Posterior vena cava (tissue), 2 donors: ENCODE measurements at regions not wholly inside any gene's neighbourhood (a gene's known extent, or its start where the extent isn't known, plus 50 kb on each side); places are given as distances from the start of the nearest gene placed in this dataset.
"Not testable (repeated sequence)": the region's sequence is repeated elsewhere in the genome, so short reads cannot be mapped to it uniquely, and the experiment has no call there.

ENCODE experiments used
- DNase-seq: peaks from one replicate; pipeline ENCODE4 v3.0.0-alpha.2; 2020; ENCODE audit warnings: low spot score
- intact Hi-C, 2 donors: fragments of 100-400 bp; cut with DNase I; formaldehyde crosslinking; loops; one replicate each; pipeline versions ENCODE4 v1.14.1 to v1.14.2; 2022 to 2023
- donor health status: DM: yes; HTN: yes; CAD: no.
- donor health status: DM: yes; HTN: yes; CAD: no.

DNA sequence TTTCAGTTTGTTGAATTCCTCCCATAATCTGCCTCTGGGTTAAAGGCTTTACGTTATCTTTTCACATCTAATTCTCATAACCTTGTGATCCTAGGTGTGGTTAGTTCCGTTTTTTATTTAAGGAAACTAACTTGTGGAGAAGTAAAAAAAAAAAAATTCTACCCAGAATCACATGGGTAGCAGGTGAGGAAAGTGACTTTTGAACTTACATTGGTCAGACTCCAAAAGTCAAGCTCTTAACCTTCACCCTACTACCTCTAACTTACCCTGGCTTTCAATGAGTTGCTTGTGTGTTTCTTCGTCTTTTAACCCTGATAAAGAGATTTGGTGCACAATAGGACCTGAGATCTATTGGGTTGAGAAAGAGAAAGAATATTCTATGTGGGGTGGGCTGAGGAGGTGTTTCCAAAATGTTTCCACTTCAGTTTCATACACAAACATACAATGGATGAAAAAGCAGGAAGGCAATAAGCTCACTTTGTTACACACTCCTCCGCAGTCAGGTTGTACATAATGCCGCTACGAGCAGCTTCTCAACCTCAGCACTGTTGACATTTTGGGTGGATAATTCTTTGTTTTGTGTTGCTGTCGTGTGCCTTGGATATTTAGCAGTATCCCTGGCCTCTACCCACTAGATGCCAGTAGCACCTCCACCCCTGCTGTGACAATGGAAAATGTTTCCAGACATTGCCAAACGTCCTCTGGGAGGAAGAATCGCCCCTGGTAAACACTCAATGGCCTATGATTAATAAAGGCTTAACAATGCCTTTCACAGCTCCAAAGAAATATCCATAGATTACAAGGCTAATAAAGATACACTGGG, 193.0 kb upstream of the ZNF217 start:
- no peak for DNase-seq
- intact Hi-C loops, result no loop called here

DNA sequence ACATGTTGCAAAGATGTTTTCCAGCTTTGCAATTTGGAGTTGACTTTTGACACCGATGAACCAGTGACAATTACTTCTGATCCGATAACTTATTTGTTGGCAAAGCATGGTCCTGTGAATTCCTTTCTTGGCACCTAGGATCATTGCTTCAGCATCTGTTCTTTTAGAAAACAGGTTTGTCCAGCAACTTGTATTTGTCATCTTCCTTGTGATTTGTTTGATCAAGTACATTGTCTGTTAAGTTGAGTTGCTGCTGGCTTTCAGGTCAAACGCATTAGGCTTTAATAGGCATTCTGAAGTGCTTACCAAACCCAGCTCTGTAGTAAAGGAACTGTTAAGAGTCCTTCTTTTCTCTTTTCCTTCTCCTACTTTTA, 192.4 kb upstream of the ZNF217 start:
- intact Hi-C loops, result no loop called here

DNA sequence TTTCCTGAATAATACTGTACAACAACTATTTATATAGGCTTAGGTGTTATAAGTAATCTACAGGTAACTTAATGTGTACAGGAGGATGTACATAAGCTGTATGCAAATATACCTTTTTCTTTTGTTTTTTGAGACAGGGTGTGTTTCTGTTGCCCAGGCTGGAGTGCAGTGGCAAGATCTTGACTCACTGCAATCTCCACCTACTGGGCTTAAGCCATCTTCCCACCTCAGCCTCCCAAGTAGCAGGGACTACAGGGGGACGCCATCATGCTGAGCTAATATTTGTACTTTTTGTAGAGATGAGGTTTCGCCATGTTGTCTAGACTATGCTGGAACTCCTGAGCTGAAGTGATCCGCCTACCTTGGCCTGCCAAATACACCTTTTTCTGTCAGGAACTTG, 191.7 kb upstream of the ZNF217 start:
- no peak for DNase-seq
- intact Hi-C loops, result no loop called here

More for the DNA sequence above, 192.4 kb upstream of the ZNF217 start:
- no peak for DNase-seq

DNA sequence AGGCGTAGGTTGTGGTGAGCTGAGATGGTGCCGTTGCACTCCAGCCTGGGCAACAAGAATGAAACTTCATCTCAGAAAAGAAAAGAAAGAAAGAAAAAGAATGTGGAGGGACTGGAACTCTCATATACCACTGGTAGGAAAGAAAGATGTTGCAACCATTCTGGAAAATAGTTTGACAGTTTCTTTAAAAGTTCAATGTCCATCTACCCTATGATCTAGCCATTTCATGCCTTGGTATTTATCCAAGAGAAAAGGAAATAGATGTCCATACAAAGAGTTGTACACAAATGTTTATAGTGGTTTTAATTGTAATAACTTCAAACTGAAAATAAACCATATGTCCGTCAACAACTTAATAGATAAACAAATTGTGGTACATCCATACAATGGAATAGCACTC, 190.1 kb upstream of the ZNF217 start:
- DNase-seq, result no peak
- intact Hi-C loops, result no loop called here

DNA sequence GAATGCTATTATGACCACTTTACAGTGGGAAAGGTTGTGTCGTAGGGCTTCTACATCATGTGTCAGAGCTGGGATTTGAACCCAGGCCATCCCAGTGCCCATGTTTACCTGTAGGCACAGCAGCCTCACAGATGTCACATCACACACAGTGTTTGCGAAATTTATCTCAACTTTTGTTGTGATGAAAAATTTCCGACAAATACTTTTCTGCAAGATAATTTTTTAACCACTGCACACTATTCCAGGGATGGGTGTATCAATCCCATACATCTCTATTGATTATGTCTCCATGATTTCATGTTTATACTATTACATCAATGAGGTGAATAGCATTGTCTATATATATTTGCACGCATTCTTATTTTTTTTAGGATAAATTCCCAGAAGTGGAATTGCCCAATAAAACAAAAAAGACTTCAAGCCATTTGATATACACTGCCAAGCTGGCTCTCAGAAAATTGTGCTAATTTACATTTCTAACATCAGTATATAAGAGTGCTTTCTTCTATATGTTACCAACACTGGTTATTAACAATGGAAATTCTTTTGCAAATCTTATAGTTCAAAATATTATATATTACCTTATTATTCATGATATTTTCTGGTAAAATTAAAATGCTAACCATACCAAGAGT, 189.1 kb upstream of the ZNF217 start:
- intact Hi-C loops, result no loop called here
- no peak for DNase-seq

DNA sequence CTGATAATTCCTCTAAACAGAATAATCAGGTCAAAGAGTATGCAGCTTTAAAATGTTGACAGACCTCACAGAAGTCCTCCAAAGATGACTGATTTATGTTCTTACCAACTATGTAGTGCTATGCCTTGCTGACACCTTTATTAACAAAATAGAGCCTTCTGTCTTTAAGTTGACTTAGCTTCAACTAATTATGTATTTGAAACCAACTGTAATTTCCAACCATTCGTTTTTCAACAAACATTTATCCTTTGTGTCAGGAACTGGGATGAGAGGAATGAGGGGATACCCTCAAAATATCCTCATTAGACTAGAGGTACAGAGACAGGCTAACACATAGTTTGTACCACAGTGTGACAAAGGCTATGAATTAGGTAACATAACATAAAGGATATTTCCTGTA, 186.2 kb upstream of the ZNF217 start:
- DNase-seq, result no peak
- intact Hi-C loops, result no loop called here

DNA sequence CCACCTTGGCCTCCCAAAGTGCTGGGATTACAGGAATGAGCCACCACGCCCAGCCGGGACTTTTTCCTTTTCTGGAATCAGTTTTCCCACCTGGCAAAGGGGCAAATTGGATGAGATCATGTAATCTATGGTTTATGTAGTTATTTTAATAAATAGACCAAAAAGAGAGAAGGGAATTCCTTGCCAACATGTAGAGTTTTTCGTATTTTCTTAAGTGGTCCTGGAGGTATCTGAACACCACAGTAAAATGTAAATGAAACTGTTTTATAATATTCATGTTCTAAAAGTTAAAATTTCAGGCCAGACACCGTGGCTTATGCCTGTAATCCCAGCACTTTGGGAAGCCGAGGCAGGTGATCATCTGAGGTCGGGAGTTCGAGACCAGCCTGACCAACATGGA, 185.1 kb upstream of the ZNF217 start:
- no peak for DNase-seq
- intact Hi-C loops, result no loop called here

DNA sequence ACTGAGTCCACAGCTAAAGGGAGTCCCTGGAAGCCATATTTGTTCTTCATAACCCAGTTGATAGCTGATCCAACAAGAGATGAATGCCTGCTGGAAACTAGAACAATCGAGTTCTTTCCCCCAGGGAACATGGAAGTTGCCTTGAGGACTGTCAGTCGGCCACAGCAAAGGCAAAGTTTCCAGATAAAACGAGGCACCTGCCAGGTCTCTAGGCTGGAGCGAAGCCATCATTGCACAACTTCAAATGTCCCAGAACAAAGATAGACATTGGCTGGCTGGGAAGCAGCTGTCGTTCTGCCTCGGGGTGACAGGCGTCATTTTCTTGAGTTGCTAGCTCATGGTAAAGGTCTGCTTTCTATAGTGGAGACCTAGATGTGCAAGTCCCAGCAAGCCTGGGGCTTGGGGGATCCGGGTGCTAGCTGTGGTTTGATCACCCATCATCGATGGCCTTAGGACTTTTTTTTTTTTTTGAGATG, 184.4 kb upstream of the ZNF217 start:
- intact Hi-C loops, result no loop called here
- DNase-seq, result no peak

DNA sequence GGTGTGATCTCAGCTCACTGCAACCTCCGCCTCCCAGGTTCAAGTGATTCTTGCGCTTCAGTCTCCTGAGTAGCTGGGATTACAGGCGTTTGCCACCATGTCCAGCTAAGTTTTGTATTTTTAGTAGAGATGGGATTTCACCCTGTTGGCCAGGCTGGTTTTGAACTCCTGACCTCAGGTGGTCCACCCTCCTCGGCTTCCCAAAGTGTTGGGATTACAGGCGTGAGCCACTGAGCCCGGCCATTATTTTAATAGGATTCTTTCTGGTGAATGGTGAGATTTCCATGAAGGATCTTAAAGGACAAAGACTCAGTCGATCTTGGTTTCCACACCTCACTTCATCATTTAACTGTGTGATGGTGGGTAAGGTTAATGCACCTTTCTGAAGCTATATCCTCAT, 183.8 kb upstream of the ZNF217 start:
- intact Hi-C loops, DNase-seq: not testable (repeated sequence)

DNA sequence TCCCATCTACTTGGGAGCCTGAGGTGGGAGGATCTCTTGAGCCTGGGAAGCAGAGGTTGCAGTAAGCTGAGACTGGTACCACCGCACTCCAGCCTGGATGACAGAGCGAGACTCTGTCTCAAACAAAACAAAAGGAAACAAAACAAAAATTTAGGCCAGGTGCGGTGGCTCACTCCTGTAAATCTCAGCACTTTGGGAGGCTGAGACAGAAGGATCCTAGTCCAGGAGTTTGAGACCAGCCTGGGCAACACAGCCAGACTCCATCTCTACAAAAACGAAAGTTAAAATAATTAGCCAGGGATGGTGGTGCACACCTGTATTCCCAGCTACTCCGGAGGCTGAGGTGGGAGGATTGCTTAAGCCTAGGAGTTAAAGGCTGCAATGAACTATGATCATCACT, 183.2 kb upstream of the ZNF217 start:
- no peak for DNase-seq
- intact Hi-C loops, result no loop called here

DNA sequence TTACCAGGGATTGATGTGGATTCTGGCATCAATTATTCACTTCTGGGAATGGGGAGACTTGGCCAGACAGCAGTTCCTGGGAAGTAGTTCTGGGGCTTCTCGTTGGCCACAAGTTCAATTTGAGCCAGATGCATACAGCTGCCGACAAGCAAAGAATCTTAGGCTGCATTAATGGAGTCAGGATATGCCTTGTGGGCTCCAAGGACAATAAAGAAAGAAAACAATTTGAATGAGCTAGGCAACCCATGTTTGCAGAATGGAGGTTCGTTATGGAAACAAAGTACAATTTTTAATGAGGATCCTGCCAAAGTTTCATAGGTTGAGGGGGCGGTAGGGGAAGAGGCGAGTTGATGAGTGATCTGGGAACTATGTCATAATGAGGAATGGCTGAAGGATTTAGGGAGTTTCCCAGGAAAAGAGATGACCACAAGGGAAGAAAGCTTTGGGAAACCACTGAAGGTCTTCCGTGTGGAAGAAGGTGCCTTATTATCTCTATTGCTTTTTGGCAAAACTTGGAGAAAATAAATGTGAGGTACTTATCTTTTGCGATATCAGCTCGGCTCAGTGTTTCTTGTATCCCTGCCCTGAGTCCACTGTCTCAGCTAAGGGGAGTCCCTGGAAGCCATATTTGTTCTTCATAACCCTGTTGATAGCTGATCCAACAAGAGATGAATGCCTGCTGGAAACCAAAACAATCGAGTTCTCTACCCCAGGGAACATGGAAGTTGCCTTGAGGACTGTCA, 181.0 kb upstream of the ZNF217 start:
- no peak for DNase-seq
- intact Hi-C loops, result no loop called here

DNA sequence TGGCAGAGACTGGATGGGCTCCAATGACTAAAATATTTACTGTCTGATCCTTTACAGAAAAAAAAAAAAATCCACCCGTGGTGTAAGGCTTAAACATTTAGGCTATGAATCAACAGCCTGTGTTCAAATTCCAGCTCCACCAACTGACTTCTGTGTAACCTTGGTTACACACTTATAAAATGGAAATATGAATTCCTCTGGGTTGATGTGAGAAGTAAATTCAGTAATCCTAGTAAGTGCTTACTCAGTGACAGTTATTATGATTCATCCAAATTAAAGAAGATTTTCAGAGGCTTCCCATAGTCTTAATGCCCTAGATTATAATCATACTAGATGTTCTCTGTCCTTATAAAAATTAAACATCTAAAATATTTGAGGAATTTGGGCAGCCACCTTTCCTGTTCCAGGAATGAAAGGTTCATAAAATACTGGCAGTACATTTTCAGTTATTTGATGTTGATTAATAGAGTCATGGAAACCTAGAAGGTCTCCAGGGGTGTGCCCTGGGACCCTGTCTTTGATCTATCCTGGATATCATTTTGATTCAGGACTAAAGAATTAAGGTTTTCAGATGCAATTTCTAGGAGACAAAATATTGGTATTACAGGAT, 180.3 kb upstream of the ZNF217 start:
- intact Hi-C loops, result no loop called here
- DNase-seq, result no peak

DNA sequence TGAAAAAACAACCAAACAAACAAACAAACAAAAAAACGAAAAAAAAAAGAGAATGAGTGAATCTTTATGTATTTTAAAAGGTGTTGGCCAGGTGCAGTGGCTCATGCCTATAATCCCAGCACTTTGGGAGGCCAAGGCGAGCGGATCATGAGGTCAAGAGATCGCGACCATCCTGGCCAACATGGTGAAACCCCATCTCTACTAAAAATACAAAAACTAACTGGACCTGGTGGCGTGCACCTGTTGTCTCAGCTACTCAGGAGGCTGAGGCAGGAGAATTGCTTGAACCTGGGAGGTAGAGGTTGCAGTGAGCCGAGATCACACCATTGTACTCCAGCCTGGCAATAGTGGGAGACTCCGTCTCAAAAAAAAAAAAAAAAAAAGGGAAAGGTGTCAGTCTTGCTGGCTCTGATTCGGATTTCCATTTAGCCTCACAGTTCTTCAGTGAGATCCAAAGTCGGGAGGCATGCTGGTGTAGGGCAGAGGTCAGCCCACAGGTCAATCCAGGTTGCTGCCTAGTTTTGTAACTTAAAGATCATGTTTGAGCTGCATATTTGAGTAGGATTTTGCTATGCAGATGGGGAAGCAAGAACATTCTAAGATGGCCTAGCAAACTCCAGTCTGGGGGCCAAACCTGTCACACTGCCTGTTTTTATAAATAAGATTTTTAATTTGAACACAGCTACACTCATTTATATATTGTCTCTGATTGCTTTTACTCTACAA, 179.6 kb upstream of the ZNF217 start:
- intact Hi-C loops, DNase-seq: not testable (repeated sequence)

DNA sequence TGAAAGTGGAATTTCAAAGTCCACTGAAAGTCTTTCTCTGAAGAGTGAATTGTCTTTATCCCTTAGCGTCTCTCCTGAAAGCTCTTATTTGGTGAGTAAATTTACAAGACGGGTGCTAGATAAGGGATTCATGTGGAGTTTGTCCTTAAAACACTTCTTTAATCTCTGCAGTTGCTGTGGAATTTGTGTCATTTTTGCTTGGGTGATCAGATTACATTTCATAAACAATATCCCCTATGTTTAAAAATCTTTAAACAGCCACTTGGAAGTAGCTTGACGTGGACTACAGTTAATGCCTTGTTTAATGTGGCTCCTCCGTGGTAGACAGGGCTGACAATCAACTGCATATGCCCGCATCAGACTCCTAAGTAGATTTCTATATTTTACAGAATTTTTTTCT, 175.4 kb upstream of the ZNF217 start:
- no peak for DNase-seq
- intact Hi-C loops, result no loop called here

DNA sequence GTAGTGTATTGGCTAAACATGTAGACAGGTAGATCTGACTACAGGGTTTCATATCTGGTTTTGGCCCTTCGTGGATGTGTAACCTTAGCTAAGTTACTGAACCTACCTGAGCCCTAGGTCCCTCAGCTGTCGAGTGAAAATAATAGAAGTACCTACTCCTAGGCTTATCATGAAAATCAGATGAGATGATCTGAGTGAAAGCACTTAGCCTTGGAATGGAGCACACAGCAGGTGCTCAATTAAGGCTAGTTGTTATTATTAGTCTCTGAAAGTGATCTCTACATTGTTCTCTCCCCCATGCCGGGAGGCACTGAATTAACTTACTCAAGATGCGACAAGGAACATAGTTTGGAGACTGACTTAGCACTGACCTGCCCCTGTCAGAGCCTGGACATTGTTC, 174.7 kb upstream of the ZNF217 start:
- intact Hi-C loops, result no loop called here
- no peak for DNase-seq

DNA sequence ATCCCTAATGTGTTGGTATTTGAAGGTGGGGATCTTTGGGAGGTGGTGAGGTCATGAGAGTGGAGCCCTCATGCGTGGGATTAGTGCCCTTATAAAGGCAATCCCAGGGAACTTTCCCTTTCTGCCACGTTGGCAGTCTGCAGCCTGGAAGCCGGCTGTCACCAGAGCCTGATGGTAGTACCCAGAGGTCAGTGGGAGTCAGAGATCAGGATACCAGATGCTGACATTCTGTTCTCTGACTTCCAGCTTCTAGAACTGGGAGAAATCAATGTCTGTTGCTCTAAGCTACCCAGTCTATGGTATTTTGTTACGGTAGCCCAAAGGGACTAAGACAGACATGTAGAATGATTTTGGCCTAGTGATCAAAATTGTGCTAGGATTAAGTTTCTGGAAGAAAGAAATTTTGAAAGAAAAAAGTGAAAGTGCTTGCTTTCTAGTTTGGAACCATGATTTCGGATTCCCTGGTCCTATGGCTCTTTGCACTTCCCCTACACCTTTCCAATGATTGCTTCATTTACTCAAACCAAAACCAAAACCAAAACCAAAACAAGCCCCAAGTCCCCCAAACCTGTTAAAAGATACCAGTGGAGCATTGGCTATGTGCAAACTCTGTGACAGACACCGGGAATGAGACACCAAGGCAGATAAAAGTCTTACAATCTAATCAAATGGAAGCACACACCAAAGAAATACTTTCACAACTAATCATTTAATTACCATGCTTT, 173.7 kb upstream of the ZNF217 start:
- intact Hi-C loops, result no loop called here
- no peak for DNase-seq

DNA sequence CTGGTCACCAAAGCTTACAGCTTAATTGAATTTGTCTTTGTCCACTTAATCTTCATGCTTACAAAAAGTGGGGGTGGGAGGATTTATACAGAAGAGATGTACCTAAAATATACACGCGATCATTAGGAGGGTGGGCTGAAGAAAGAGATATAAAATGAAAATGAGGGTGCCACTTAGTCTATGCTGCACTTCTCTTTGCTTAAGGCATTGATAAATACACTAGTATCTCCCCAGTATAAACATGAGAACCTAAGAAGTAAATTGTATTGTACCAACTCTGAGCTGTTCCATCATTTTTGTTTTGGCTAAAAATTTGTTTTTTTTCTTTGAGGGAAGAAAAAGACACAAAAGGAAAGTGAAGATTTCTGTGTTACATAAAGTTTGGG, 170.8 kb upstream of the ZNF217 start:
- no peak for DNase-seq
- intact Hi-C loops, result loop anchor here in 1 of 2 donors (5.0 kb wide), 1 partner anchor 432 kb away; no protein-coding TSS in a partner anchor

DNA sequence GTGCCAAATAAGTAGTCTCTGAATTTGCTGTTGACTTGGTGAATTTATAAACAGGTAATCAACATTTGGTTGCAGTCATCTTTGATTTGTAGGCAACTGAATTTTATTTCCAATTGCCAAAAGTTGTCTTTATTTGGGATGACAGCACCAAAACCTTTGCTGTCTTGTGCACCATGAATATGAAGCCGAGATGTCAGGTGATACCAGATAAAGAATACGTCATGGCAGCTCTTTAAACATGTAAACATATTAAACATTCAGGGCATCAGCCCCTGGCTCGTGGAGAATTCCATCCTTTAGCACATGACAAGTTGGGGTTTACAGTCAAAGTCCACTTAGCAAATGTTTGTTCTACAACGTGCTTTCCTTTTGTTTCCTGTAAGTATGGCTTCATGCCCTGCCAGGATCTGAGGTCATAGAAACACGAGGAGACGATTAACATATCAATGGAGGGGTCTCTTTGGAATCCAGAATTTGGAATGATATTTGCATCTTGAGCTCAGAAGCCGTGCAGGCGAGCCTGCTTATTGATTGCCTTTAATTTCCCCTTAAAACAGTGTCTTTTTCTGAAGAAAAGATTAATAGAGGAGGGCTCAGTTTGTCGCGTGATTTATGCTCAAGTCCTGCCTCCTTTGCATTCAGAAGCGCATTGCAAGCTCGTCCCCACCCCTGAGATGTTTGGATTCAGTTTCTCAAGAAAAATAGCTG, 170.2 kb upstream of the ZNF217 start:
- intact Hi-C loops, result loop anchor here in 1 of 2 donors (5.0 kb wide), 1 partner anchor 432 kb away; no protein-coding TSS in a partner anchor
- no peak for DNase-seq
